KMS-11 (cell line): ENCODE measurements at regions not wholly inside any gene's neighbourhood (a gene's known extent, or its start where the extent isn't known, plus 50 kb on each side); places are given as distances from the start of the nearest gene placed in this dataset.

Source experiments
- H2AFZ ChIP-seq: fragments of 200-600 bp; sonication (generic); 2 replicates; pipeline ENCODE4 v1.6.1; 2016; ENCODE audit warnings: antibody characterized with exemption, mixed run types, low read depth
- H3K27ac ChIP-seq: fragments of 200-600 bp; sonication (generic); 2 replicates; pipeline ENCODE4 v1.6.1; 2016; ENCODE audit warnings: mild to moderate bottlenecking, mixed run types
- H3K27me3 ChIP-seq: fragments of 200-600 bp; sonication (generic); 2 replicates; pipeline ENCODE4 v1.6.1; 2017; ENCODE audit warnings: mild to moderate bottlenecking, low read depth, mixed run types, moderate library complexity; ENCODE audit not compliant: insufficient read depth
- H3K36me3 ChIP-seq: fragments of 200-600 bp; sonication (generic); 2 replicates; pipeline ENCODE4 v1.6.1; 2017; ENCODE audit warnings: mild to moderate bottlenecking, mixed run types; ENCODE audit not compliant: insufficient read depth
- H3K4me1 ChIP-seq: fragments of 200-600 bp; sonication (generic); 2 replicates; pipeline ENCODE4 v1.6.1; 2016; ENCODE audit warnings: mild to moderate bottlenecking, low read depth, mixed run types; ENCODE audit not compliant: poor library complexity, severe bottlenecking
- H3K4me2 ChIP-seq: fragments of 200-600 bp; sonication (generic); 2 replicates; pipeline ENCODE4 v1.7.0; 2016; ENCODE audit warnings: mild to moderate bottlenecking, mixed run types
- H3K4me3 ChIP-seq: fragments of 200-600 bp; sonication (generic); IDR thresholded peaks from 2 replicates; pipeline ENCODE4 v1.6.1; 2017; ENCODE audit warnings: low read depth, low read length, mixed read lengths; ENCODE audit not compliant: insufficient read depth
- H3K79me2 ChIP-seq: fragments of 200-600 bp; sonication (generic); 2 replicates; pipeline ENCODE4 v1.6.1; 2016; ENCODE audit warnings: low read depth, mixed run types; ENCODE audit not compliant: insufficient read depth
- H3K9ac ChIP-seq: fragments of 200-600 bp; sonication (generic); 2 replicates; pipeline ENCODE4 v1.6.1; 2016; ENCODE audit warnings: mild to moderate bottlenecking, mixed run types
- H4K20me1 ChIP-seq: fragments of 200-600 bp; sonication (generic); 2 replicates; pipeline ENCODE4 v1.6.1; 2016; ENCODE audit warnings: mild to moderate bottlenecking, mixed run types; ENCODE audit not compliant: insufficient read depth
- CTCF ChIP-seq: fragments of 200-600 bp; sonication (generic); conservative IDR thresholded peaks from 2 replicates; pipeline ENCODE4 v1.6.1; 2017; ENCODE audit warnings: low read depth, mild to moderate bottlenecking, antibody characterized with exemption, low read length, moderate library complexity, mixed read lengths

- H2AFZ ChIP-seq: no peak overlapping the region
- H3K79me2 ChIP-seq: no peaks in the 10 kb centered on the region
- TF ChIP-seq CTCF: no peak
- H3K27me3 ChIP-seq: no peaks in the 10 kb centered on the region
- H3K27ac ChIP-seq: no peak overlapping the region
- no peaks in the 10 kb centered on the region for H3K36me3 ChIP-seq
- H4K20me1 ChIP-seq: no peaks in the 10 kb centered on the region
- H3K4me3 ChIP-seq: no peak overlapping the region
- H3K4me2 ChIP-seq: no peak overlapping the region
- H3K9ac ChIP-seq: no peak overlapping the region
- H3K4me1 ChIP-seq: no peaks in the 10 kb centered on the region
These were observed 758.6 kb upstream of the KCND2 start for GRCh38 chr7:119514326-119514725.

- no peak overlapping the region for H2AFZ ChIP-seq
- H3K79me2 ChIP-seq: no peaks in the 10 kb centered on the region
- no peaks in the 10 kb centered on the region for H3K36me3 ChIP-seq
- no peaks in the 10 kb centered on the region for H3K27me3 ChIP-seq
- no peak overlapping the region for H3K4me3 ChIP-seq
- no peak overlapping the region for H3K27ac ChIP-seq
- H3K4me2 ChIP-seq: no peak overlapping the region
- TF ChIP-seq CTCF: no peak
- no peak overlapping the region for H3K9ac ChIP-seq
- no peaks in the 10 kb centered on the region for H4K20me1 ChIP-seq
- no peaks in the 10 kb centered on the region for H3K4me1 ChIP-seq
These were observed 757.8 kb upstream of the KCND2 start for GRCh38 chr7:119515214-119515613.

- H2AFZ ChIP-seq: no peak overlapping the region
- H3K27ac ChIP-seq: no peak overlapping the region
- H3K27me3 ChIP-seq: no peaks in the 10 kb centered on the region
- H3K4me1 ChIP-seq: no peaks in the 10 kb centered on the region
- H3K4me3 ChIP-seq: no peak overlapping the region
- TF ChIP-seq CTCF: no peak
- H3K4me2 ChIP-seq: no peak overlapping the region
- H3K36me3 ChIP-seq: no peaks in the 10 kb centered on the region
- no peak overlapping the region for H3K9ac ChIP-seq
- H3K79me2 ChIP-seq: no peaks in the 10 kb centered on the region
- no peaks in the 10 kb centered on the region for H4K20me1 ChIP-seq
These were observed 757.0 kb upstream of the KCND2 start for GRCh38 chr7:119515962-119516361.

GRCh38 chr7:119522263-119522662 is 750.7 kb upstream of the KCND2 start:
- no peaks in the 10 kb centered on the region for H3K79me2 ChIP-seq
- no peaks in the 10 kb centered on the region for H3K36me3 ChIP-seq
- H3K4me3 ChIP-seq: no peak overlapping the region
- no peak overlapping the region for H2AFZ ChIP-seq
- no peaks in the 10 kb centered on the region for H3K27me3 ChIP-seq
- TF ChIP-seq CTCF: no peak
- H4K20me1 ChIP-seq: no peaks in the 10 kb centered on the region
- no peaks in the 10 kb centered on the region for H3K4me1 ChIP-seq
- no peak overlapping the region for H3K4me2 ChIP-seq
- H3K9ac ChIP-seq: no peak overlapping the region
- H3K27ac ChIP-seq: no peak overlapping the region

- Histone ChIP-seq H3K4me2 (no peak overlapping the region), H2AFZ (no peak overlapping the region), H4K20me1 (no peaks in the 10 kb centered on the region), H3K36me3 (no peaks in the 10 kb centered on the region), H3K9ac (no peak overlapping the region), H3K79me2 (no peaks in the 10 kb centered on the region), H3K4me3 (no peak overlapping the region), H3K27me3 (no peaks in the 10 kb centered on the region), H3K4me1 (no peaks in the 10 kb centered on the region), H3K27ac (no peak overlapping the region)
- TF ChIP-seq CTCF: no peak
These were observed 750.3 kb upstream of the KCND2 start for GRCh38 chr7:119522698-119523097.
